ENCODE measurements at regions not wholly inside any gene's neighbourhood (a gene's known extent, or its start where the extent isn't known, plus 50 kb on each side); places are given as distances from the start of the nearest gene placed in this dataset.
"Not testable (repeated sequence)": the region's sequence is repeated elsewhere in the genome, so short reads cannot be mapped to it uniquely, and the experiment has no call there.

DNA sequence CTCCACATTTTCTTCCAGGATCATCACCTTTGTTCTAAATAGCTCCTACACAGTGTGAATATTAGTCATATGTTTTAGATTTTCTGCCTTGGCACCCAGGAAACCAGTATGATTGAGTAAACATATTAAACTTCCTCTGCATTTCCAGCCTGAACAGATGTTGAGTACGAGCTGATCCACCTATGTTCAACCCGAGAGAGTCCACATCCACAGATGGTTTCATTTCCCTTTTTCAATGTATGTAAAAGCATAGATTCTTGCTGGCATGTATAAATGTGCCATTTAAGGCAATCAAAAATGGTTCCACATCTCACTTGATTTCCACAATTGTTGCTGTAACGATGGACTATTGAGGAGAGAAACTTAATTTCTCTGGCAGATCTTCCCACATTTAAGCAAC lies 74.2 kb downstream of the ZNF716 start:
- H3K4me3 ChIP-seq; H3K36me3 ChIP-seq; H3K27me3 ChIP-seq; DNase-seq; H3K27ac ChIP-seq; H3K4me1 ChIP-seq; intact Hi-C loops (cut with DNase I; ENCODE audit: low total_unique reads): not testable (repeated sequence)
- peaks cover 0 to 25% (median 9%) of the 10 kb centered on the region in 4 donors for H3K9me3 ChIP-seq
- 43 to 62% (median 56%) methylated on average over 3 of the region's 3 CpGs for WGBS, 5 donors

DNA sequence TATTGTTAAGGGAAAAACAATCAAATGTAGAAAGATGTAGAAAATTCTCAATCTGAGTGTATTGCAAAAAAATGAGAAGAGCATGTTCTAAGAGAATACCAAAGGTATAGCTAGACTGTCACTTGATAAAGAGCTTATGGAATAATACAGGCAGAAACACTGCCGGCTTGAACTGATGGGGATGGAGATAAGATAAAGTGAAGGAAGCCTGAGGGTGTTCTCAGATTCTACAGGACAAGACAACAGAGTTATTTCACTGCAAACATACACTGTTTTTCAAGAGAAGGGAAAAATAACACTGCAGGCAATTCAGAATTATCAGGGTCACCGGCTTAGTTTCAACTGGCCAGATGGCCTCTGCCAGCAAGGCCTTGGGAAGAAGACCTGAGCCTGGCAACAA lies 80.0 kb downstream of the ZNF716 start:
- H3K36me3 ChIP-seq, result no peaks in the 10 kb centered on the region
- 53 to 66% (median 65%) methylated on average over 2 of the region's 2 CpGs for WGBS, 5 donors
- no peaks in the 10 kb centered on the region for H3K27me3 ChIP-seq
- H3K4me3 ChIP-seq, result no peak overlapping the region
- no peaks in the 10 kb centered on the region for H3K4me1 ChIP-seq
- no peak for TF ChIP-seq EP300 (IDR thresholded peaks at IDR 0.05)
- TF ChIP-seq POLR2A (IDR thresholded peaks at IDR 0.05), result no peak
- no peak for TF ChIP-seq POLR2AphosphoS5 (IDR thresholded peaks at IDR 0.05)
- TF ChIP-seq, protein P1, sequence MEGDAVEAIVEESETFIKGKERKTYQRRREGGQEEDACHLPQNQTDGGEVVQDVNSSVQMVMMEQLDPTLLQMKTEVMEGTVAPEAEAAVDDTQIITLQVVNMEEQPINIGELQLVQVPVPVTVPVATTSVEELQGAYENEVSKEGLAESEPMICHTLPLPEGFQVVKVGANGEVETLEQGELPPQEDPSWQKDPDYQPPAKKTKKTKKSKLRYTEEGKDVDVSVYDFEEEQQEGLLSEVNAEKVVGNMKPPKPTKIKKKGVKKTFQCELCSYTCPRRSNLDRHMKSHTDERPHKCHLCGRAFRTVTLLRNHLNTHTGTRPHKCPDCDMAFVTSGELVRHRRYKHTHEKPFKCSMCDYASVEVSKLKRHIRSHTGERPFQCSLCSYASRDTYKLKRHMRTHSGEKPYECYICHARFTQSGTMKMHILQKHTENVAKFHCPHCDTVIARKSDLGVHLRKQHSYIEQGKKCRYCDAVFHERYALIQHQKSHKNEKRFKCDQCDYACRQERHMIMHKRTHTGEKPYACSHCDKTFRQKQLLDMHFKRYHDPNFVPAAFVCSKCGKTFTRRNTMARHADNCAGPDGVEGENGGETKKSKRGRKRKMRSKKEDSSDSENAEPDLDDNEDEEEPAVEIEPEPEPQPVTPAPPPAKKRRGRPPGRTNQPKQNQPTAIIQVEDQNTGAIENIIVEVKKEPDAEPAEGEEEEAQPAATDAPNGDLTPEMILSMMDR (IDR thresholded peaks at IDR 0.05), result no peak
- intact Hi-C loops (cut with DNase I; ENCODE audit: low total_unique reads), result no loop called here
- H3K27ac ChIP-seq, result no peak overlapping the region
- peaks cover 0 to 44% (median 16%) of the 10 kb centered on the region in 4 donors for H3K9me3 ChIP-seq
- no peak for DNase-seq

DNA sequence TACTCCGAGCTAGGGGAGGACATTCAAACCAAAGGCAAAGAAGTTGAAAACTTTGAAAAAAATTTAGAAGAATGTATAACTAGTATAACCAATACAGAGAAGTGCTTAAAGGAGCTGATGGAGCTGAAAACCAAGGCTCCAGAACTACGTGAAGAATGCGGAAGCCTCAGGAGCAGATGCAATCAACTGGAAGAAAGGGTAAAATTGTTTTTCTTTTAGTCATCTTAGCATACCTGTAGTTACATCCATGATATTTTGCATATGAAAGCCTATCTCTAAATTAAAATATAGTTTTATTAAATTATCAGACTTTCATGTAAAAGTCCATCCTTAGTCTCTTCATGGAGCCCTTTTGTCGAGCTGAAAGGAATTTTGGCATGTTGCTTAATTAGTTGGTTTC lies 90.7 kb downstream of the ZNF716 start:
- peaks cover 0 to 25% (median 13%) of the 10 kb centered on the region in 4 donors for H3K9me3 ChIP-seq
- H3K4me1 ChIP-seq; intact Hi-C loops (cut with DNase I; ENCODE audit: low total_unique reads); H3K27ac ChIP-seq; H3K36me3 ChIP-seq; H3K27me3 ChIP-seq; DNase-seq; H3K4me3 ChIP-seq: not testable (repeated sequence)
- WGBS, 5 donors, result 77 to 84% (median 79%) methylated on average over 4 of the region's 4 CpGs

DNA sequence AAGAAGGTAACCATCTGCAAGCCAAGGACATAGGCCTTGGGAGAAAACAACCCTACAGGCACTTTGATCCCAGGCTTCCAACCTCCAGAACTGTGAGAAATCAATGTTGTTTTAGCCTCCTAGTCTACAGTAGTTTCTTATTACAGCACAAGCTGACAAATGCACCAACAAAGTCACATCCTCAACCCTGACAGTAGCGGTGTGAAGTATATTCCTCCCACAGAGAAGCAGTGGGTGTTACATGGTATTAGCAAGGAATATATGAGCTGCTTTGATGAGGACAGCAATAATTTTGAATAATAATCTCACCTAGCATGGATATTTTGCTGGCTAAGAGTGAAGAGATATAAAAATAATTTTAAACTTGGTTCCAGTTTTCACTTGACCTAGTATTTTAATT lies 92.4 kb downstream of the ZNF716 start:
- H3K9me3 ChIP-seq, result peaks cover 0 to 25% (median 12%) of the 10 kb centered on the region in 4 donors
- H3K4me3 ChIP-seq; DNase-seq; intact Hi-C loops (cut with DNase I; ENCODE audit: low total_unique reads); H3K36me3 ChIP-seq; H3K27me3 ChIP-seq; H3K4me1 ChIP-seq; H3K27ac ChIP-seq: not testable (repeated sequence)
- WGBS, 5 donors, result 89 to 100% (median 94%) methylated on average over 1 of the region's 1 CpG

DNA sequence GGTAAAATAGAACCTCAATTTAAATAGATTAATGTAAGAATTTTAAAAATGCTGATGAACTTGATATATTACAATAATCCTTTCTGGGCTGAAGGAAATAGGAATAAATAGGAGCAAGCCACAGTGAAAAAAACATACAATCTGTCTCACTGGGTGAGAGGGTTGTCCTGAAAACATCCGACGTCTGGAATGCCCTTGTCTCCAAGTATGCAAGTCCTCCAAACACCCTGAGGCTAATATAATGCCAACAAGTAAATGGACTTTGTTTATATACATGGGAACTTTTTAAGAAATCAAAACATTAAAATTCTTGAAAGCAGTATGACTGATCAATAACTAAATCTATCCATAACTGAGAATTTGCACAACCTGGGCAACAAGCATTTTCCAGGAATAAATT lies 97.4 kb downstream of the ZNF716 start:
- H3K4me3 ChIP-seq; H3K27ac ChIP-seq; H3K27me3 ChIP-seq; DNase-seq; H3K4me1 ChIP-seq; H3K9me3 ChIP-seq; H3K36me3 ChIP-seq; intact Hi-C loops (cut with DNase I; ENCODE audit: low total_unique reads): not testable (repeated sequence)
- WGBS, 5 donors, result 80 to 93% (median 90%) methylated on average over 2 of the region's 2 CpGs

DNA sequence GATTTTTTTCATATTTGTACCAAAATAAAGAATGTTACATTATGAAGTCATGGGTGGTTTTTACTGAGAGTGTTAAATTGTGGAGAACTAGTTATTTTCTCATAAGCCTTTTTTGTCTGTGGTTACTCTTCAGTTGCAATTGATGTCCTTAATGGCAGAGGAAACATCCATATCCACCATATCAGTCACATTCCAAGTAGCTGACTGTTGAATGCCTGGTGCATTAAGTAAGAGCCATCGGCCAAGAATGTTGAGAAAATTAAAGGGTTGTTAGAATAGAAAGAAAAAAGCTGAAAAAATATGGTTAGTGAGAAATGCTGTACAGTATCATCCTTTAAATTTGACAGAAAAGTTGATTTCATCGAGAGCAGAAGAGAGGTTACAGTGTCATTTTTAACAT lies 100.0 kb downstream of the ZNF716 start:
- H3K27me3 ChIP-seq; H3K36me3 ChIP-seq; H3K27ac ChIP-seq; intact Hi-C loops (cut with DNase I; ENCODE audit: low total_unique reads); DNase-seq; H3K4me1 ChIP-seq; H3K4me3 ChIP-seq: not testable (repeated sequence)
- WGBS, 5 donors, result 55 to 73% (median 64%) methylated on average over 2 of the region's 2 CpGs
- H3K9me3 ChIP-seq, result peaks cover 0 to 14% (median 2%) of the 10 kb centered on the region in 4 donors

DNA sequence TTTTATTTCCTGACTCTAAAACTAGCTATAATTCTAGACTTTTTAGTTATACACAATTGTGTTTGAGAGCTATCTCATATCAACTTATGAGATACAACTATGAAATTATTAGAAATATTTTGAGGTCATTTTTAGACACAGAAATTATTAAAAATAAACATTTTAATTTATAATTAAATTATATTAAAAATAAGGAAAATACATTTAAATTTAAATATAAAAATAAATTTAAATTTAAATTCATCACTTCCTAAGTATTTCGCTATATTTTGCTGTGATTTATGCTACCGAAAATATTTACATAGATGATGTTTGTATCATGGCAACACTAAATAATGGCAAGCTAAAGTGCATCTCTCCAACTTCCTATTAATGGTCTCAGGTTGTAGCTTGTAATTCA lies 105.7 kb downstream of the ZNF716 start:
- H3K27ac ChIP-seq; H3K27me3 ChIP-seq; H3K4me3 ChIP-seq; H3K36me3 ChIP-seq; DNase-seq; H3K4me1 ChIP-seq; intact Hi-C loops (cut with DNase I; ENCODE audit: low total_unique reads): not testable (repeated sequence)
- WGBS, 5 donors, result 86 to 94% (median 89%) methylated on average over 2 of the region's 2 CpGs
- peaks cover 0 to 11% (median 4%) of the 10 kb centered on the region in 4 donors for H3K9me3 ChIP-seq

DNA sequence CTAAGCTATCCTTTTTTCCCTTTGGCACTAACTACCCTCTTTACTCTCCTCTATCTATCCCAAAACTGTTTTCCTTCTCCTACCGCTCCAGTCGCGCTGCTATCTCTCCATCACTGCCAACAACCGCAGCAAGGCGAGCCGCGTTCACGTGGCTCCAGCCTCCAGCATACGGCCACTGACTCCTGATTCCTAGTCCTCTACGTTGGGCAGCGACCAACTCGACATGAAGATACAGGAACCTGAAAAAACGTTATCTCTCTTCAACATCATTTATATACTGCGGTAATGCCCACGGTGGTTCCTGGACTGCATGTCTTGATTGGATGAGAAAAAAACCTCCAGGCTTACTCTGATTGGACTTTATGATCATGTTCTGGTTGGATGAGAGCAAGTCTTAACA lies 129.5 kb downstream of the ZNF716 start:
- no peak for DNase-seq
- H3K4me1 ChIP-seq, result no peaks in the 10 kb centered on the region
- peaks cover 0 to 51% (median 32%) of the 10 kb centered on the region in 4 donors for H3K9me3 ChIP-seq
- no peaks in the 10 kb centered on the region for H3K36me3 ChIP-seq
- WGBS, 5 donors, result 84 to 90% (median 87%) methylated on average over 15 of the region's 15 CpGs
- TF ChIP-seq POLR2AphosphoS5 (IDR thresholded peaks at IDR 0.05) (no peak), EP300 (IDR thresholded peaks at IDR 0.05) (no peak), POLR2A (IDR thresholded peaks at IDR 0.05) (no peak)
- TF ChIP-seq, protein P1 (IDR thresholded peaks at IDR 0.05), result no peak
- no peak overlapping the region for H3K27ac ChIP-seq
- H3K4me3 ChIP-seq, result no peak overlapping the region
- intact Hi-C loops (cut with DNase I; ENCODE audit: low total_unique reads), result no loop called here
- no peaks in the 10 kb centered on the region for H3K27me3 ChIP-seq

Measured in stomach (tissue), 8 donors.